Stimulated activated CD4-positive, alpha-beta T cell treated with anti-CD3 and anti-CD28 coated beads, Interleukin-4, amount 100 ng/mL, for 48 hours (primary cell): ENCODE measurements at regions not wholly inside any gene's neighbourhood (a gene's known extent, or its start where the extent isn't known, plus 50 kb on each side); places are given as distances from the start of the nearest gene placed in this dataset.

Source experiments
- DNase-seq, 2 donors: peaks; one replicate each; pipeline ENCODE4 v3.0.0-alpha.2; 2020; ENCODE audit warnings: low read depth in 2 of 2

DNA sequence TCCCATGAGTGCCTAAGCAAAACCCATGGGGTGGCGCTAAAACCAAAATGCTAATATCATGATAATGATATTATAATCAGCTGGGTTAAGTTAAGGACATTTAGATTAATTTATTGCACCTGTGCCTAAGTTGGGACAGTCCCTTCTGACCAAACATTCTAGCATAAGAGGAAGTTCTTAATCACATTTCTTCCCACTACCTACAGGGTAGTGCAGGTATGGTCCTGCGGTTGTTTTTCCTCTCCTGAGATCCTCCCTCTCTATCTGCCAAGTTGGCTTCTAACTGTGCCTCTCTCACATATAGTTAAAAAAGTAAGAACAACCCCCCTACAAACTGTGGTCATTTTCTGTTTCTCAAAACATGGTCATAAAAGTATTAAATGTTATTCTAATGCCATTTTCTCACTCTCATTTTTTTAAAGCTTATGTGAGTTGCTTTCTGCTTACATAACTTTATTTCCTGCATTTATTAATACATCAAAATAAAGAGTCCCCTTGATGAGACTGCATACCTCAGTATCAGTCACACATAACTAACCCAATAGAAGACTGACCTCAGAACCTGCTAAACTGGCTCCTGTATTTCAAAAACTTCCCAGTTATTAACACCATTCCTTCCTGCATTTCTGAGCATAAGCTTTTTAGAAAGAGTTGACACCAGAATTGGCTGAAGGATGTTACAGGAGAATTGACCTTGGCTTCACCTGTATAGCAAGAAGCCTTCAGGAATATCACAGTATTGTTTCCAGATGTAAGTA, 1332.5 kb downstream of the FSTL5 start:
- DNase-seq = no peak

- no peak for DNase-seq
These were observed 1328.0 kb downstream of the FSTL5 start for GRCh38 chr4:160835789-160836188.

DNA sequence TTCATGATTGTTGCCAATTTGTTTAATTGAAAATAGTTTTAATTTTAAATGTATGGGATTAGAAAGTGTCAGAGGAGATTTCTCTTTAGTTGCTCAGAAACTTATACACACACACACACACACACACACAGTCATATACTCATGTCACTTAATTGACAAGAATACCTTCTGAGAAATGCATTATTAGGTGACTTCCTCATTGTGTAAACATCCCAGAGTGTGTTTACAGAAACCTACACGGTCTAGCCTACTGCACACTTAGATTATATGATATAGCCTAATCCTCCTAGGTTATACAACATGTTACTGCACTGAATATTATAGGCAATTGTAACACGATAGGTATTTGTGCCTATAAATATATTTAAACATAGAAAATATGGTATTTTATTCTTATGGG, 1327.4 kb downstream of the FSTL5 start:
- DNase-seq = no peak

GRCh38 chr4:160846121-160846520, 1317.7 kb downstream of the FSTL5 start:
- DNase-seq = no peak

GRCh38 chr4:160847228-160847627, 1316.6 kb downstream of the FSTL5 start:
- no peak for DNase-seq

DNA sequence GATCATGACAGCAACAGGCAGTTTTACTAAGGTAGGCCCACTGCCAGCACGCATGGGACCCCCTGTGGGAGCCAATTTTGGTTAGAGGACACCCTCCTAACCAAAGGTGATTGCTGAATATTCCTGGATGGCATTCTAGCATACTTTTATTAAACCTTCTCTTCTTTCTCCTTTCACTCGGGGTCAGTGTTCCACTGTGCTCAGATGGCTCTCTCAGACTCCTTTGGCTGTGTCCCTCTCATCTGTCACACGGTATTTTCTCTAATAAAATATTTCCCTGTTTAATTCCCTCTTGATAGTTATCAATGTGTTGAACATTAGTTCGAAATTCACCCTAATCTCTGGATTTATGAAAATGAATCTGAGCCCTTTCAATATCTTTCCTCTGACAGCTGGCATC, 1315.3 kb downstream of the FSTL5 start:
- no peak for DNase-seq

GRCh38 chr4:160848901-160849760, 1314.7 kb downstream of the FSTL5 start:
- DNase-seq = no peak

DNA sequence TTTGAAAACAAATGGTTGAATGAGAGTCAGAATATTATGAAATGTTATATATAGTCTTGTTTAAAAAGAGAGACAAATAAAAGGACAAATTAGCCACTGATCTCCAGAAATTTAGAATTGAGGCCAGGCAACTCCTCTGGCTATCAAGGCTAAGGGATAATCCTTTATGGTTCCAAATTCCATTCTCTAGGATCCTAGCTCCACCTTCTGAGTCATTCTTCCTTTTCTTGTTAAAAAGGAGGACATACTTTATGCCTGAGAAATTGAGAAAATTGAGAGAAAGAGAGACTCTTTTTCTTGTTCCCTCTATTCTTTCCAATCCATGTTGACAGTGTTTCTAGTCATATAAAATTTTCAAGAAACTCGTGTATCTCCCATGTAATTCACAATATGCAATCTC, 1299.5 kb downstream of the FSTL5 start:
- no peak for DNase-seq

DNA sequence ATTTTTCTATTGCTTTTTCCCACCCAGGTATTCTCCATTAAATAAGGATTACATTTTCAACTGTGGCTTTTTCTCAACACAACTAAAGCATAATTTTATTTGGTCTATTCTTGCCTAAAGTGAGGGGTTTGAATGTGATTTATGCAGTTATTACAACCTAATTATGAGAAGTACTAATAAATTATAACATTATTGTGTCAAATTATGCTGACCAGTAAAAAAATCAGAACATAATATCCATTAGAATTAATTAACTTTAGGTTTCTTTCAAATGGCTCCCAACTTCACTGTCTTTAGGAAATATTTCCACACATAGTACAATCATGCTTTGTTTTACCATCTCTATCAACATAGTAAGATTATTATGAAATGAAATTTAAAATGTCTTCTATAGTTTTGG, 1293.9 kb downstream of the FSTL5 start:
- no peak for DNase-seq

- DNase-seq = no peak
These were observed 1291.3 kb downstream of the FSTL5 start for GRCh38 chr4:160872491-160872890.

GRCh38 chr4:160877087-160877790, 1286.6 kb downstream of the FSTL5 start:
- no peak for DNase-seq

GRCh38 chr4:160880180-160880579, 1283.6 kb downstream of the FSTL5 start:
- no peak for DNase-seq

DNA sequence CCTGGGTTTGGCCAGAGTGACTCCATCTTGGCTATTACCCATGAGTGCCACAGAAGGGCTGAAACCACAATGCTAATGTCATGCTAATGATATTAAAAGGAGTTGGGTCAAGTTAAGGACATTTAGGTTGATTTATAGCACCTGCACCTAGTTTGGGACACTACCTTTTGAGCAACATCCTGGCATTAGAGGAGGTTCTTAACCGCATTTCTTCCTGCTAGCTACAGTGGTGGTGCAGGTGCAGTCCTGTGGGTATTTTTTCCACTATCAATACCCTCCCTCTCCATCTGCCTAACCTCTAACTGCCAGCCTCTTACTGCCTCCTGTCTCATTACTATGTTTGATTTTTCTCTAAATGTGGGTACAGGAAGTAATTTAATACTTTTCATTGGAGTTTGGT, 1276.1 kb downstream of the FSTL5 start:
- no peak for DNase-seq

- DNase-seq = no peak
These were observed 1269.7 kb downstream of the FSTL5 start for GRCh38 chr4:160894128-160894527.

DNA sequence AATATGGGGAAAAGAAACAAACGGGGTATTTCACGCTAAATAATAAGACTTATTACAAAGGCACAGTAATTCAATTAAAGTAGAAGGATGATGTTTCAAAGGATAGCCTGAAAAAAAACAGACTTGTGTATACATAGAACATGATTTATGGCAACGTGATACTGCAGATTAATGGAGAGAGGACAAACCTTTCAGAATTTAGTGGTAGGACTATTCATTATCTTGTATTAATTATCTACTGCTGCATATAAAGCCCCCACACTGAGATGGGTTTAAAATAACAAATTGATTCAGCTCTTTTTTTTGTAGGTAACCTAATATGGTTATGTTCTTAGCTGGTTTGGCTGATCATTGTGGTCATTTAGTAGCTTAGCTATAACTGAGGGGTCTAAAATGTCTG, 1269.0 kb downstream of the FSTL5 start:
- DNase-seq = no peak

GRCh38 chr4:160927311-160927710, 1236.5 kb downstream of the FSTL5 start:
- DNase-seq = no peak

DNA sequence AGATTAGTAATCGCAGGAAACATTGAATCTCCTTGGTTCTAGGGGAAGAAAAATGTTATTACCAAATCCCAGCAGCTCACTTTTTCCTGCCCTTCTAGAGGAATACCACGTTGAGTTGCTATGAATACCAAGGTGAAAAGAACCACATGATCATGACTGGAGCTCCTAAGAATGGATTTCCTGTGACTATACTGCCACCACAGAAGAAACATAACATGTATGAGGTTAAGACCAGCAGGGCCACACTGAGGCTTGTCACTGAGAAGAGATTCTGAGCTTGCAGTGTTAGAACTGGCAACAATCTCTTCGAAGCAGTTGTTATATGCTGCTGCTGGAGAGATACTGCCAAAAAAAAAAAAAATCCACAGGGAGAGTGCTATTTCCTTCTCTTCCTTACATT, 1235.3 kb downstream of the FSTL5 start:
- DNase-seq = no peak

DNA sequence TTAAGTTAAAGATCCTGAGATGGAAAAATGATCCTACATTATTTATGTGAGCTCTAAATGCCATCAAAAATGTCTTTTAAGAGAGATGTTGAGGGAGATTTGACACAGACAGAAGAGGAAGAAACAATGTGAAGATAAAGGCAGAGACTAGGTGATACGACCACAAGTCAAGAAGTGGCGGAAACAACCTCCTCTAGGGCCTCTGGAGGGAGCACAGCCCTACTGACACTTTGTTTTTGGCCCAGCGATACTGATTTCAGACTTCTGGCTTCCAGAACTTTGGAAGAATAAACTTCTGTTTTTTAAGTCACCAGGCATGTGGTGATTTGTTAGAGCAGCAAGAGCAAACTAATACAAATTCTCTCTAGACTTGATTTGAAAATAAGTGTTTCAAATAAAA, 1216.1 kb downstream of the FSTL5 start:
- no peak for DNase-seq

GRCh38 chr4:160956875-160957274, 1206.9 kb downstream of the FSTL5 start:
- DNase-seq = no peak

DNA sequence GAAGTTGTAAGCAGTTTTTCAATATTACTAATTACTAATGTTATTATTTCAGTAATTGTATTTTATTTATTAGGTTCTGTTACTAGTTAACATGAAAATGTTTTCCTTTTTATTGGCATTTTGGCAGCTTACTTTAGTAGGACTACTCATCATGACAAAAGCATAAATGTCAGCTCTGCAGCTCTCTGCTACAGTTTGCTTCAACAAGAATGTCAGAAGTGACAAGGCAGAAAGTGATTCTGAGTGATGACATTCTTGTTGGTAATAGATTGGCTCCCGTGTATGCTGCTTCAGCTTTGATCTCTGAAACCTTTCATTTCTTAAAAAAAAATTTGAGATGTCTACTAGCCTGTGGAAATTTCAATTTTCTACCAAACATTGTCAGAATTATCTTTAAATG, 1193.9 kb downstream of the FSTL5 start:
- no peak for DNase-seq

DNA sequence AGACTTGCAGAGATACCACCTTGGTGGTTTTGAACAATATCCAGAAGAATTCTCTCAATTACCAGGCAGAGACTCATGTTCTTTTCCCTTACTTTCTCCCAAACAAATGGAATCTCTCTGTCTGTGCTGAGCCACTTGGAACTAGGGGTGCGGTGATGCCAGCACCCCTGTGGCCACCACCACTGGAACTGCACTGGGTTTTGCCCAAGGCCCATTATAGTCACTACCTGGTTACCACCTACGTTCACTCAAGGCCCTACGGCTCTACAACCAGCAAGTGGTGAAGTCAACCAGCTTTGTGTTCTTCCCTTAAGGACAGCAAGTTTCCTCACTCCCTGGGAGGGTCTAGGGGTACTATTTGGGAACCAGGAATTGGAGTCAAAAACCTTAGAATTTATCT, 1183.7 kb downstream of the FSTL5 start:
- no peak for DNase-seq

- DNase-seq = no peak
These were observed 1182.7 kb downstream of the FSTL5 start for GRCh38 chr4:160981083-160981482.

GRCh38 chr4:160983035-160983434, 1180.8 kb downstream of the FSTL5 start:
- DNase-seq = no peak
